Smooth muscle cell (in vitro differentiated cells): ENCODE measurements at regions not wholly inside any gene's neighbourhood (a gene's known extent, or its start where the extent isn't known, plus 50 kb on each side); places are given as distances from the start of the nearest gene placed in this dataset.

Experiments
- DNase-seq: peaks from one replicate; lab custom pipeline; 2025; ENCODE audit not compliant: unreplicated experiment; lab: John Stamatoyannopoulos, UW
- H2AFZ ChIP-seq: fragments of 200-600 bp; sonication (generic); 2 replicates; pipeline ENCODE4 v1.6.0; 2016; ENCODE audit warnings: antibody characterized with exemption, low read depth, mild to moderate bottlenecking
- H3F3A ChIP-seq: fragments of 200-600 bp; sonication (generic); 2 replicates; pipeline ENCODE4 v1.6.0; 2017; ENCODE audit warnings: antibody characterized with exemption, low read depth
- H3K27ac ChIP-seq: fragments of 200-600 bp; sonication (generic); 2 replicates; pipeline ENCODE4 v1.5.1; 2016; ENCODE audit warnings: low read depth, mild to moderate bottlenecking
- H3K27me3 ChIP-seq: fragments of 200-600 bp; sonication (generic); 2 replicates; pipeline ENCODE4 v1.6.1; 2016; ENCODE audit warnings: low read depth, mild to moderate bottlenecking
- H3K36me3 ChIP-seq: fragments of 200-600 bp; sonication (generic); 2 replicates; pipeline ENCODE4 v1.5.1; 2016; ENCODE audit warnings: low read depth
- H3K4me1 ChIP-seq: fragments of 200-600 bp; sonication (generic); 2 replicates; pipeline ENCODE4 v1.5.1; 2016; ENCODE audit warnings: low read depth
- H3K4me2 ChIP-seq: fragments of 200-600 bp; sonication (generic); 2 replicates; pipeline ENCODE4 v1.6.0; 2016; ENCODE audit warnings: mild to moderate bottlenecking
- H3K4me3 ChIP-seq: fragments of 200-600 bp; sonication (generic); 2 replicates; pipeline ENCODE4 v1.5.1; 2016; ENCODE audit warnings: mild to moderate bottlenecking
- H3K79me2 ChIP-seq: fragments of 200-600 bp; sonication (generic); 2 replicates; pipeline ENCODE4 v1.6.0; 2016; ENCODE audit warnings: low read depth, mild to moderate bottlenecking
- H3K9ac ChIP-seq: fragments of 200-600 bp; sonication (generic); 2 replicates; pipeline ENCODE4 v1.6.0; 2016; ENCODE audit warnings: low read depth
- H3K9me3 ChIP-seq: fragments of 200-600 bp; sonication (generic); replicated peaks from 2 replicates; pipeline ENCODE4 v1.5.1; 2016; ENCODE audit warnings: low read depth
- H4K20me1 ChIP-seq: fragments of 200-600 bp; sonication (generic); 2 replicates; pipeline ENCODE4 v1.6.0; 2016; ENCODE audit warnings: low read depth
- WGBS: methylation state at CpG from one replicate; pipeline ENCODE4 v1.1.7; 2016; ENCODE audit warnings: low lambda C conversion rate; 5-methylcytosine and 5-hydroxymethylcytosine counted together
- TF ChIP-seq, protein P1 (sequence below): fragments of 200-600 bp; sonication (generic); IDR thresholded peaks from 2 replicates; pipeline ENCODE4 v1.5.1; 2017; ENCODE audit warnings: borderline replicate concordance, mild to moderate bottlenecking, antibody characterized with exemption; ENCODE audit not compliant: insufficient read depth, poor library complexity, severe bottlenecking

DNA sequence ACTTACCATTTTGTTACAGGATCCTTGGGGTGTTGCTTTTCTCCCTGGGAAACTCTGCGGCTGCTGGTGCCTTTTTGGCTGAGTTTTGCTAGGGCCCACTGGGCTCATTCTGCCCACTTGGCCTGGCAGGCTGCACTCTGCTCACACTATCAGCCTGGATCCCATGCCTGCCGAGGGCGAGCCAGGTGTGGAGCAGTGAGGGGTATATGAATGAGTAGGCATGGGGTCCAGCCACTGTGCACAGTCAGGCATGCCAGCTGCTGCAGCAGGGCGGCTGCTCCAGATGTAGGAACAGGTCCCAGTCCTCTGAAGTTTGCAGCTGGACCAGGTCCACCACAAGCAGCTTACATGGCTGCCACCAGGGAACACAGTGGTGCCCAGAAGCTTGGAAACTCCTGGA is 136.4 kb upstream of the CNTN3 start:
- H3K4me2 ChIP-seq = no peak overlapping the region
- no peak overlapping the region for H2AFZ ChIP-seq
- no peak overlapping the region for H3K27ac ChIP-seq
- DNase-seq = no peak
- 95% methylated on average over 4 of the region's 4 CpGs for WGBS
- no peaks in the 10 kb centered on the region for H3K36me3 ChIP-seq
- no peaks in the 10 kb centered on the region for H4K20me1 ChIP-seq
- no peaks in the 10 kb centered on the region for H3K27me3 ChIP-seq
- no peaks in the 10 kb centered on the region for H3K4me1 ChIP-seq
- no peaks in the 10 kb centered on the region for H3F3A ChIP-seq
- no peak overlapping the region for H3K9ac ChIP-seq
- H3K4me3 ChIP-seq = no peak overlapping the region
- H3K9me3 ChIP-seq = no peaks in the 10 kb centered on the region
- H3K79me2 ChIP-seq = no peaks in the 10 kb centered on the region
- TF ChIP-seq, protein P1, sequence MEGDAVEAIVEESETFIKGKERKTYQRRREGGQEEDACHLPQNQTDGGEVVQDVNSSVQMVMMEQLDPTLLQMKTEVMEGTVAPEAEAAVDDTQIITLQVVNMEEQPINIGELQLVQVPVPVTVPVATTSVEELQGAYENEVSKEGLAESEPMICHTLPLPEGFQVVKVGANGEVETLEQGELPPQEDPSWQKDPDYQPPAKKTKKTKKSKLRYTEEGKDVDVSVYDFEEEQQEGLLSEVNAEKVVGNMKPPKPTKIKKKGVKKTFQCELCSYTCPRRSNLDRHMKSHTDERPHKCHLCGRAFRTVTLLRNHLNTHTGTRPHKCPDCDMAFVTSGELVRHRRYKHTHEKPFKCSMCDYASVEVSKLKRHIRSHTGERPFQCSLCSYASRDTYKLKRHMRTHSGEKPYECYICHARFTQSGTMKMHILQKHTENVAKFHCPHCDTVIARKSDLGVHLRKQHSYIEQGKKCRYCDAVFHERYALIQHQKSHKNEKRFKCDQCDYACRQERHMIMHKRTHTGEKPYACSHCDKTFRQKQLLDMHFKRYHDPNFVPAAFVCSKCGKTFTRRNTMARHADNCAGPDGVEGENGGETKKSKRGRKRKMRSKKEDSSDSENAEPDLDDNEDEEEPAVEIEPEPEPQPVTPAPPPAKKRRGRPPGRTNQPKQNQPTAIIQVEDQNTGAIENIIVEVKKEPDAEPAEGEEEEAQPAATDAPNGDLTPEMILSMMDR = no peak

DNA sequence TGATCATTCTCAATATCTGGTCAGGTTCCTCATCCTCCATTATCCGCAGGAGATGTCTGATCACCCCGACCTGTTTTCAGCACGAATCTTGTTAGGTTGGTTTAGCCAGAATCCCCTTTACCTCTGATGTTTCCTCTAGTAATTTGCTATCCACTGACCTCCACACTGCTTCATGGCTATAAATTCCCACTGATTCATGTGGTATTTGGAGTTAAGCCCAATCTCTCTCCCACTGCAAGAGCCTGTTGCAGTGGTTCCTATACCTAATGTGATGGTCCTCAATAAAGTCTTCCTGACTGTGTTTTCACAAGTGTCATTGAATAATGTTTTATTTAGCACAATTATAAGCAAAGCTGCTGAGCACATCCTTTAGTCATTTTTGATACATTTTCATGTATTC is 124.8 kb upstream of the CNTN3 start:
- Histone ChIP-seq H3K79me2 (no peaks in the 10 kb centered on the region), H2AFZ (no peak overlapping the region), H3K27me3 (no peaks in the 10 kb centered on the region), H3K27ac (no peak overlapping the region), H3K4me3 (no peak overlapping the region), H4K20me1 (no peaks in the 10 kb centered on the region), H3K36me3 (no peaks in the 10 kb centered on the region), H3K4me1 (no peaks in the 10 kb centered on the region), H3K9ac (no peak overlapping the region), H3F3A (no peaks in the 10 kb centered on the region), H3K4me2 (no peak overlapping the region), H3K9me3 (no peaks in the 10 kb centered on the region)
- no peak for DNase-seq
- 90% methylated on average over 3 of the region's 3 CpGs for WGBS
- TF ChIP-seq, protein P1 = no peak

DNA sequence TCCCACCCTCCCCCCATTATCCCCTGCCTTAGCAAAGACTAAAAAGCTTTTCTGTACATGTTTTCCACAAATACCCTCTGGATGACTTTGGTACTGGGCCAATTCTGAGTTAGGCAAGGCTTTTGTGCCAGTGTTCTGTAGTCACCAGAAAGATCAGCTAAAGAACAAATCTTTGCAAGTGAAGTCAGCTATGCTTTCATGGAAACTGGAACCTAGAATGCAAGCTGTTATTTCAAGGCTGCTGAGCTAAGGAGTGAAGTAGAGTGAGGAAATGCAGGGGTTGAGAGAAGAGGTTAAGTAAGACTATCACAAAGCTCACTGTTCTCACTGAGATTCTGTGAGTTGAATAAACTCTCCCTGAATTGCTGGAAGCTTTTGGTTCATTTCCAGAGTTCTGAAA is 107.8 kb upstream of the CNTN3 start:
- H2AFZ ChIP-seq = no peak overlapping the region
- H3K27me3 ChIP-seq = no peaks in the 10 kb centered on the region
- no peaks in the 10 kb centered on the region for H4K20me1 ChIP-seq
- H3K9me3 ChIP-seq = no peaks in the 10 kb centered on the region
- H3K79me2 ChIP-seq = no peaks in the 10 kb centered on the region
- H3K36me3 ChIP-seq = no peaks in the 10 kb centered on the region
- TF ChIP-seq, protein P1 = no peak
- H3K4me2 ChIP-seq = no peak overlapping the region
- no peaks in the 10 kb centered on the region for H3K4me1 ChIP-seq
- no peak overlapping the region for H3K9ac ChIP-seq
- H3K27ac ChIP-seq = no peak overlapping the region
- H3F3A ChIP-seq = no peaks in the 10 kb centered on the region
- no peak overlapping the region for H3K4me3 ChIP-seq
- DNase-seq = no peak

DNA sequence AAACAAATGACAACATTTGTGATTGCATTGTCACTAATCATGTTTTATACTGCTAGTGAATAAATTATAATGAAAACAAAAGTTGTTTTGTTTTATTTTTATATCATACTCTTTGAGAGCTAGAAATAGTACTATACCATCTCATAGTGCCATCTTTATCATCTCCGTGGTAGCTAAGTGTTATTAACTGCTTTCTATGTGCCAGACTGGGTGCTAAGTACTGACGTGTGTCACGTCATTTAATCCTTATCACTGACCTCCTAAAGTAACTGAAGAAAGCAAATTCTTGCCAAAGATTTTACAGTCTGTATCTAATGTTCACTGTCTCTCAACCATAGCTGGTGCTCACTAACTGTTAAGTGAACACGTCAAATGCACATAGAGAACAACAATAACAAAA is 99.5 kb upstream of the CNTN3 start:
- TF ChIP-seq, protein P1 = no peak
- no peaks in the 10 kb centered on the region for H3K27me3 ChIP-seq
- no peaks in the 10 kb centered on the region for H3K4me1 ChIP-seq
- H3K4me2 ChIP-seq = no peak overlapping the region
- no peak overlapping the region for H3K27ac ChIP-seq
- no peak overlapping the region for H2AFZ ChIP-seq
- no peaks in the 10 kb centered on the region for H3K79me2 ChIP-seq
- H3K4me3 ChIP-seq = no peak overlapping the region
- no peak for DNase-seq
- no peak overlapping the region for H3K9ac ChIP-seq
- no peaks in the 10 kb centered on the region for H3K36me3 ChIP-seq
- WGBS = 84% methylated on average over 4 of the region's 4 CpGs
- no peaks in the 10 kb centered on the region for H3K9me3 ChIP-seq
- H3F3A ChIP-seq = no peaks in the 10 kb centered on the region
- no peaks in the 10 kb centered on the region for H4K20me1 ChIP-seq
